GM18909 (cell line): ENCODE measurements at regions not wholly inside any gene's neighbourhood (a gene's known extent, or its start where the extent isn't known, plus 50 kb on each side); places are given as distances from the start of the nearest gene placed in this dataset.
"Not testable (repeated sequence)": the region's sequence is repeated elsewhere in the genome, so short reads cannot be mapped to it uniquely, and the experiment has no call there.

ENCODE experiments used
- ATAC-seq: cut with Tn5 transposase; IDR thresholded peaks from one replicate; pipeline ENCODE4 v1.9.1; 2021; ENCODE audit warnings: mild to moderate bottlenecking; ENCODE audit not compliant: unreplicated experiment, poor library complexity

DNA sequence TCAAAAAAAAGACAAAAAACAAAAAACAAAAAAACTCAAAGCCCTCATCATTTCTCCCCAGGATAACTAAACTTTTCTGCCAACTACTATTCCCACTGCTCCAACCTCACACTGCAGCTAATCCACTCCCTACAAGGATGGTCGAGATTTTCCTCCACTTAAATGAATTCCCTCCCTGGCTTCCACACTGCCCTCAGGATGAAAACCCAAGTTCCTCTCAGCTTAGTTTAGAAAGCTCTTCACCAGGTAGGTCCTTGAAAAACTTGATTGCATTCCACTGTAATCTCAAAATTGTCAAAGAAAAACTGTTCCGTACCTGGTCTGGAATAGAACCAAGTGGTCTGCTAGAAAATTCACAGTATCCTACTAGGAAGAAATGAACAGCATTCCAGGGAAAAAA lies 294.3 kb upstream of the KLF14 start:
- ATAC-seq: no peak

- no peak for ATAC-seq
Measured at GRCh38 chr7:131029002-131029401, 295.0 kb upstream of the KLF14 start.

GRCh38 chr7:131031099-131031868 lies 296.4 kb upstream of the MKLN1 start:
- ATAC-seq: peak; percentile 74

DNA sequence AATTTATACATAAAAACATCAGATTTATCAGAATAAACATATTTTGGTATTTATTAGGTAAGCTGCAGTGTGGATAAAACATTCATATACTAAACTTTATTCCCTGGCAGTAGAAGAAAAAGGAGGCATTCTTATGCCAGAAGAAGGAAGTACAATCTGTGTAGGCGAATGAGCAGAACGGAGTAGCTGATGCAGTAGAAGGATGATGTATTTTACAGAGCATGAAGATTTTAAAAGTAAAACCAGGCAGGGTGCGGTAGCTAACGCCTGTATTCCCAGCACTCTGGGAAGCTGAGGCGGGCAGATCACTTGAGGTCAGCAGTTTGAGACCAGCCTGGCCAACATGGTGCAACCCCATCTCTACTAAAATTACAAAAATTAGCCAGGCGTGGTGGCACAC lies 294.9 kb upstream of the MKLN1 start:
- no peak for ATAC-seq

GRCh38 chr7:131034166-131034881 lies 293.4 kb upstream of the MKLN1 start:
- ATAC-seq: no peak

- ATAC-seq: no peak
Measured at GRCh38 chr7:131035088-131035770, 292.4 kb upstream of the MKLN1 start.

- ATAC-seq: no peak
Measured at GRCh38 chr7:131038153-131038552, 289.5 kb upstream of the MKLN1 start.

- no peak for ATAC-seq
Measured at GRCh38 chr7:131039355-131039762, 288.3 kb upstream of the MKLN1 start.

DNA sequence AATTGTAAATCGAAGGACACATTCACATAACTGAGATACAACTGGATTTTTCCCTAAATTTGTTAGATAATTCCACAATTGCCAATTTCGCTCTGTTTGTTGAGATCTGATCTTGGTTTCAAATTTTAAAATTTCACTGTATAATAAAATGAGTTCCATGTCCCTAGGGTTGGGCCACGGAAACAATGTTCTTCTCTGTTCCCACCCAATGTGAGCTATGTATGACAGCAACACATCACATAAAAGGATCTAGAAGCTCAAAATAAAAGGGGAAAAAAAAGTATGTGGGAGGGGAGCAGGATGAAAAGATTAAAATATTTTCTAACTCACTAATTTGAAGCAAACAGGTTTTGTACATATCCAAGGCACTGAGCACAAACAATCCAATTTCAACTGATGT lies 287.8 kb upstream of the MKLN1 start:
- ATAC-seq: no peak

DNA sequence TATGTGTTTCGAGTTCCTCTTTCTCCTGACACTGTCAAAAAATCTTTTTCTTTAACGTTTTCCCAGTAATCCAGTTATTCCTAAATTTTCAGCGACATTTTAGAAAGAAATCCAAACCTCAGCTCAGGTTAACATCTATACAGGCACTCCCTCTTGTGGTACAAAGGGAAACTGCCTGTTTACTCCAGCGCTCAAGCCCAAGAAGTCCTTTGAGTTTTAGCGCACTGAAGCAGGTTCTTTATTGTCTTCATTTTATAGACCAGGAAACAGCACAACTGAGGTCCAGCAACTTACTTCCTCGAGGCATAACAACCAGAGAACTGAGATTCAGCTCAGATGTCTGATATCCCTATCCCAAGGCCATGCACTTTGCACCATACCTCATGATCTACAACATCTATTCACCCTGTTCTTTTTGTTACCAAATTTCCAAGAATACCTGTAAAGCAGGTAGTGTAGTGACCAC lies 287.2 kb upstream of the MKLN1 start:
- no peak for ATAC-seq

- not testable (repeated sequence) for ATAC-seq
Measured at GRCh38 chr7:131041012-131041695, 286.5 kb upstream of the MKLN1 start.

DNA sequence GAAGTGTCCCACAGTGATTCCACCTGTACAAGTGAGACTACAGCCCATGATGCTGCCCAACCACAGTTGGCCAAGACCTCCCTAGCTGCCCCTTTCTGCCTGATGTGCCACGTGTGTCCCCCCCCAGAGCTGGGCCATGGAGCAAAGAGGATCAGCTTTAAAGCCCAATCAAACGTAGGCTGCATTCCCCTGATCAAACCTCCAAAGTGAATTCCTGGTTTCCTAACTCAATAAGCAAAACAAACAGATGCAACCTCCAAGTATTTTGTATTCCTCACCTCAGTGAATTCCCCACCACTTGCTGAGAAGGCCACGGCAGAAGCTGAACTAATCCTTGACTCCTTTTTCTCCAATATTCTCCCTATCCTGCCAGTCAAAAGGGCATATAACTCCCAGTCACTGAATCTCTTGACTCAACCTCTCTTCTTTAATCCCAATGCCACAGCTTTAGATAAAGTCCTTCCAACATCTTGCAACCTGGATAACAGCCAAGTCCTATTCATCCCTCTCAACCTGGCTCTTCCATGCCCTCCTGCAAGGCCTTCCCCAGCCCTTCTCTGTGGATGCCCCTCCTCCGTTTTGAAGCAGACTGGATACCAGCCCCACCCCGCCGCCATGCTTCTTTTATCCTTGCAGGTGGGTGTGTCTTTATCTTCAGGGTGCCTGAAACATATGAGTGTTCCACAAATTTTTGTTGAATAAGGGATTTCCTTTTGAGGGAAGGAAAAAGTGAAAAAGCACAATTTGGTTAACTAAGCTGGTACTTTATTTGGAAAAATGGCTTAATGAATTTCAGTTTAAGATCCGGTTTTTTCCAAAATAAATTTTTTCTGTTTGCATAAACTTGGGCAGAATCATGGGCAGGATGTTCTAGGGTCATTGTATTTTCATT lies 285.2 kb upstream of the MKLN1 start:
- ATAC-seq: no peak

DNA sequence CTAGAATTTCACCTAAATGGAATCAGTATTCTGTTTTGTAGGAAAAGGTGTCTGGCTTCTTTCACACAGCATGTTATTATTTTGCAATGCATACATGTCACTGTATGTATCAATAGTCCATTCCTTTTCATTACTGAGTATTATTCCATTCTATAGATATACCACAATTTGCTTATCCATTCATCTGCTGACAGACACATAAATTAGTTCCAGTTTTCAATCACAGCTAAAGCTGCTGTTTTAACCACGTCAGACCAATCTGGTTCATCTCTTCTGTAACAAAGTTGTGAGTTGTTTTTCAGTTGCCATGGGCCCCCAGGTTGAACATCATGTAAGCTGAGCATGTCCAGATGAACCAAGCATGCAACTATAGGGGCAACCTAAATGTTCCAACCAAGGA lies 282.1 kb upstream of the MKLN1 start:
- ATAC-seq: no peak

DNA sequence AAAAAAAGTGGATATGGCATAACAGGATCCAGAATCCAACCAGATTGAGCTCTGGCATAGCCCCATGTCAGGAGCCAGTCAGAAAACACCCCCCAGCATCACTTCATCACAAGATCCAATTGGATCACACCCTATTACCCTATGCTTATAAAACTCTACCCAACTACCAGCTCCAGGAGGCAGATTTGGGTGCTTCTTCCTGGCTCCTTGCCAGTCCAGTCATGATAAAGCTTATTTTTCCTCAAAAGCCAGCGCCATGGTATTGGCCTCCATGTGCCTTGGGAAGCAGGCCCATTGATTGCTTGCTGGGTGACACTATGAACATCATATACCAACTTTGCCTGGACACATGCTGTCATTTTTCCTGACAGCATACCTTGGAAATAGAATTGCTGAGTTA lies 281.4 kb upstream of the MKLN1 start:
- ATAC-seq: no peak

DNA sequence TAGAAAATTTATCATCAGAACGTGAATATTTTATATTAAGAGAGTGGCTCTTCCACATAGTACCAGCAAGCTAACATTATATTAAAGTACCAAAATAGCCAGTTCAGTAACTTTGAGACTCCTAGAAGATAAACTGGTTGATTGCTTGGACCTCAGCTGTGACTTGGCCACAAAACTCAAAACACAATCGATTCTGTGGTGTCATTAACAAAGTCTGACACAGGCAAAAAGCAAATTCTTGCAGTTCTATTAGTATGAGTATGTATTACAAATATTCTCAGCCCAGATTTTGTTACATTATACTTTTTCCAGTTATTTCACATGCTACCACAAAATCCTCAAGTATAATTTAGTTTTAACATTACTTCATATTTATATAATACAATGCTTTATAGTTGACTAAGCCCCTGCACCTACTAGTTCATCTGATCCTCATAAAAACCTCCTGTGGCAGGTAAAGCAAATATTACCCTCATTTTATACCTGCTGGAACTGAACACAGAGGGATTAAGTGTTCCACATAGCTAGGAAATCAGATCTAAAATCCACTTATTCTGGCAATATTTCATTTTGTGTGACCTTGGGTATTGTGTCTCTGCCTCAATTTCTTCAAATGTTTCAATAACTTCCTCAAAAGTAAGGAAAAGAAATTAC lies 279.9 kb upstream of the MKLN1 start:
- ATAC-seq: no peak

- no peak for ATAC-seq
Measured at GRCh38 chr7:131051304-131051703, 276.4 kb upstream of the MKLN1 start.

- ATAC-seq: no peak
Measured at GRCh38 chr7:131052285-131052904, 275.3 kb upstream of the MKLN1 start.

DNA sequence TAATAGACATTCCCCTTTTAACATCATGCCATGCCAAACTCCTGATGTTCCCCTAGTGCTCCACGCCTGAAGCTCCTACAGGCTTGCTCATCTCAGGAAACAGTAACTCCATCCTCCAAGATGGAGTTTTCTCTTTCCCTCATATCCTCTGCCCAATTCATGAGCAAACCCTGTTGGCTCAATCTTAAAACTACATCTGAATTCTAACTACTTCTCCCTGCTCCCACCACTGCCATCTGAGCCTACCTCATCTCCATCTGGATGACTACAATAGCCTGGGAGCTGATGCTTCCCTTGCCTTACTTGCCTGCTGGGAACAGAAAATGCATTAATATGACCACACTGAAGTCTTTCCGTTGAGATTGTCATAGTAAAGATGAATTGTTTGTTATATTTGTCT lies 271.7 kb upstream of the MKLN1 start:
- no peak for ATAC-seq
